MM.1S (cell line): ENCODE measurements at regions not wholly inside any gene's neighbourhood (a gene's known extent, or its start where the extent isn't known, plus 50 kb on each side); places are given as distances from the start of the nearest gene placed in this dataset.

Experiments
- CTCF ChIP-seq: fragments of 300-600 bp; sonication (generic); IDR thresholded peaks from 2 replicates; pipeline ENCODE4 v1.5.1; 2016; ENCODE audit warnings: antibody characterized with exemption, low read length, mixed read lengths
- EZH2 ChIP-seq: fragments of 300-600 bp; sonication (generic); optimal IDR thresholded peaks from 2 replicates; pipeline ENCODE3; 2017; ENCODE audit warnings: low read depth, mild to moderate bottlenecking, antibody characterized with exemption, low read length, mixed read lengths
- EZH2phosphoT487 ChIP-seq: fragments of 300-600 bp; sonication (generic); IDR thresholded peaks from 2 replicates; pipeline ENCODE4 v1.6.1; 2018; ENCODE audit warnings: antibody characterized with exemption, low read length

- TF ChIP-seq CTCF (no peak), EZH2 (no peak), EZH2phosphoT487 (no peak)
These were observed 333.3 kb upstream of the ACVR2A start for GRCh38 chr2:147511491-147511948.
